22Rv1 (cell line): ENCODE measurements at regions not wholly inside any gene's neighbourhood (a gene's known extent, or its start where the extent isn't known, plus 50 kb on each side); places are given as distances from the start of the nearest gene placed in this dataset.

Experiments
- ZFX ChIP-seq: fragments of 450-650 bp; IDR thresholded peaks from 2 replicates; pipeline ENCODE4 v1.6.1; 2017; ENCODE audit warnings: antibody characterized with exemption, borderline replicate concordance
- TF ChIP-seq, protein P1 (sequence below): fragments of 450-650 bp; IDR thresholded peaks from 2 replicates; pipeline ENCODE4 v1.5.1; 2017; ENCODE audit warnings: mild to moderate bottlenecking

DNA sequence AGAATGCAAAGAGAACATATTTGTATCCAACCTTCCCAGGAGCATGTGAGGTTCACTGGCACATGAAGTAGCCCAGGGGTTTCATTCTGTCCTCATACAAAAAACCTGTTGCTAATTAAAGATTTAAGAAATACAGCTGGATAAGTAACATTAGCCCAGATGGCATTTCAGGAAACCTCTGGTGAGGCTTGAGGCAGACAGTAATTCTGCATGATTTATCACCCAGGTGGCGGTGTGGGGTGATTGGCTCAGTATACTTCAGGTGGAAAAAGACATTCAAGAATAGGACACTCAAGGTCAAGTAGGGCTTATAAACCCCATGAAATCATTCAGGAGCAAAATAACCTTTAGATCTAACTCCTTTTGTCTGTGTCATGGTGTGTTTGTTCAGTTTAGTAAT lies 237.4 kb downstream of the RNF144A start:
- TF ChIP-seq, protein P1, sequence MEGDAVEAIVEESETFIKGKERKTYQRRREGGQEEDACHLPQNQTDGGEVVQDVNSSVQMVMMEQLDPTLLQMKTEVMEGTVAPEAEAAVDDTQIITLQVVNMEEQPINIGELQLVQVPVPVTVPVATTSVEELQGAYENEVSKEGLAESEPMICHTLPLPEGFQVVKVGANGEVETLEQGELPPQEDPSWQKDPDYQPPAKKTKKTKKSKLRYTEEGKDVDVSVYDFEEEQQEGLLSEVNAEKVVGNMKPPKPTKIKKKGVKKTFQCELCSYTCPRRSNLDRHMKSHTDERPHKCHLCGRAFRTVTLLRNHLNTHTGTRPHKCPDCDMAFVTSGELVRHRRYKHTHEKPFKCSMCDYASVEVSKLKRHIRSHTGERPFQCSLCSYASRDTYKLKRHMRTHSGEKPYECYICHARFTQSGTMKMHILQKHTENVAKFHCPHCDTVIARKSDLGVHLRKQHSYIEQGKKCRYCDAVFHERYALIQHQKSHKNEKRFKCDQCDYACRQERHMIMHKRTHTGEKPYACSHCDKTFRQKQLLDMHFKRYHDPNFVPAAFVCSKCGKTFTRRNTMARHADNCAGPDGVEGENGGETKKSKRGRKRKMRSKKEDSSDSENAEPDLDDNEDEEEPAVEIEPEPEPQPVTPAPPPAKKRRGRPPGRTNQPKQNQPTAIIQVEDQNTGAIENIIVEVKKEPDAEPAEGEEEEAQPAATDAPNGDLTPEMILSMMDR, result no peak
- TF ChIP-seq ZFX, result no peak
